Activated CD4-positive, alpha-beta T cell treated with anti-CD3 and anti-CD28 coated beads for 36 hours (primary cell): ENCODE measurements at regions not wholly inside any gene's neighbourhood (a gene's known extent, or its start where the extent isn't known, plus 50 kb on each side); places are given as distances from the start of the nearest gene placed in this dataset.

Experiments
- ATAC-seq: fragments of 200-7000 bp; cut with Tn5 transposase; one replicate; pipeline ENCODE4 v1.10.0; 2021; ENCODE audit warnings: mild to moderate bottlenecking, moderate library complexity
- CTCF ChIA-PET: fragments of 350-600 bp; sonication (Branson Sonifier 250); formaldehyde crosslinking; loops from one replicate; lab custom pipeline; 2021; ENCODE audit warnings: antibody characterized with exemption; lab: Charles Lee
- POLR2A ChIA-PET: fragments of 350-600 bp; sonication (Branson Sonifier 250); formaldehyde crosslinking; loops from one replicate; lab custom pipeline; 2021; ENCODE audit warnings: antibody characterized with exemption, inconsistent platforms; lab: Charles Lee
- DNase-seq: peaks from one replicate; pipeline ENCODE4 v3.0.0-alpha.2; 2020
- H3K27ac Mint-ChIP-seq: one replicate; pipeline ENCODE4 v1.8.0; 2021; ENCODE audit warnings: mixed read lengths
- H3K27me3 Mint-ChIP-seq: one replicate; pipeline ENCODE4 v1.8.0; 2021; ENCODE audit warnings: mixed read lengths
- H3K36me3 Mint-ChIP-seq: one replicate; pipeline ENCODE4 v1.8.0; 2021; ENCODE audit warnings: low read depth, mixed read lengths
- H3K4me1 Mint-ChIP-seq: one replicate; pipeline ENCODE4 v1.8.0; 2021; ENCODE audit warnings: mixed read lengths
- H3K4me3 Mint-ChIP-seq: one replicate; pipeline ENCODE4 v1.8.0; 2021; ENCODE audit warnings: mild to moderate bottlenecking, moderate library complexity, mixed read lengths
- H3K9me3 Mint-ChIP-seq: one replicate; pipeline ENCODE4 v1.8.0; 2021; ENCODE audit warnings: low read depth, mixed read lengths
- intact Hi-C, 2 experiments: fragments of 100-400 bp; cut with DNase I in 1 of 2; cut with micrococcal nuclease in 1 of 2; formaldehyde crosslinking; loops; one replicate each; pipeline versions ENCODE4 v1.14.2 to v1.15.1; 2022 to 2024; cut with DNase I, micrococcal nuclease

DNA sequence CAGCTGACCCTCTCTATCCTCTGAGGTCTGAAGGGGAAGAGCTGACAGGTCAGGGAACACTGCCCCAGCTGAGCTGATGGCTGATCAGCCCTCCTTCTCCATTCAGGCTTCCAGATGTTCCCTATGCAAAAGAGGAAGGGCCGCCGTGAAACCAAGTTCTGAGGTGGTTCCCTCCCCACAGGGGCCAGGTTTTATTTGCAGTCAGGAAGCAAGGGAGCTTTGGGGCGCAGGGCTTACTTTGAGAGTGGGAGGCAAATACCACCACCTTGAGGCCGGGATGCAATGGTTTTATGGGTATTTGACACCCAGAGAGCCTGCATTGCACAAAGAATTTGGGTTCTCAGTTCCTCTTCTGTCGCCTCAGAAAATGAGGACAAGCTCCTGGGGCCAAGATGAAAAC lies 186.9 kb downstream of the ARRDC4 start:
- ATAC-seq (no peak), DNase-seq (no peak)
- H3K4me1 Mint-ChIP-seq, result no peaks in the 10 kb centered on the region
- CTCF ChIA-PET, result no interaction called here
- no peak overlapping the region for H3K27ac Mint-ChIP-seq
- intact Hi-C loops, result no loop called here
- no peaks in the 10 kb centered on the region for H3K9me3 Mint-ChIP-seq
- H3K4me3 Mint-ChIP-seq, result no peak overlapping the region
- POLR2A ChIA-PET, result no interaction called here
- H3K36me3 Mint-ChIP-seq, result no peaks in the 10 kb centered on the region
- H3K27me3 Mint-ChIP-seq, result no peaks in the 10 kb centered on the region

DNA sequence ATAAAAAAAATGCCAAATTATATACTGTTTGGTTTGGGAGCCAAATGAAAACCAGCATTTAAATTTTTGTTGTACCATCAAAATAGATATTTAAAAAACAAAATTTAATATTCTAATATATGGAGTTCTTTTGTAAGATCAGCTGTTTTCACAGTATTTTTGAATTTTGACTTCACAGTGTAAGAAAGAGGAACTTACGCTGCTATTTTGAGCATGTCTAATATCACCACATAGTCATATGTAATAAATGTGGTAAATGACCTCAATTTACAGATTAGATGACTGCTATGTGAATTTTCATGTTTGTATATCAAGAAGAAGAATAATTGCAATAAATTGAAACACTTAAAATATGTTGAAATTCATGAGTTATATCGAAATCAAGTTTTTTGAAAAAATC lies 189.6 kb downstream of the ARRDC4 start:
- Mint-ChIP-seq H3K9me3 (no peaks in the 10 kb centered on the region), H3K4me1 (no peaks in the 10 kb centered on the region), H3K4me3 (no peak overlapping the region), H3K27ac (no peak overlapping the region), H3K27me3 (no peaks in the 10 kb centered on the region), H3K36me3 (no peaks in the 10 kb centered on the region)
- ChIA-PET POLR2A (no interaction called here), CTCF (interaction anchor here (1.1 kb wide), 1 partner anchor 29 kb away, joined by 3 read pairs; no protein-coding TSS in a partner anchor)
- intact Hi-C loops, result no loop called here
- DNase-seq (no peak), ATAC-seq (no peak)

DNA sequence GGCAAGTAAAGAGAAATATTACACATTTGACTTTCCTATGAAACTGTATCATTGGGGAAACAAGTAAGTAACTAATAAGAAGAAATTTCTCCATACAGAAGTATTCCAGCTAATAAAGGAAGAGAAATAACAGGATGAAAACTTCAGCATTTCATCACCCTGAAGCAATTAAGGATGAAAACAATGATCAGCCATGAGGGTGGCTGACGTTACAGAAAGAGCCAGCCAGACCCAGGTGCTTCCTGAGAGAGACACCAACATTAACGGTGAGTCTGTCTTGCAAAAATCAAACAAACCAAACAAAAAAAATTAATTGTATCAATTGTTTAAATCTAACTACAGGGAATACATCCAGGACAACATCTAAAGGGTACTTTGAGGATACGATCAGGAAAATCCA lies 190.0 kb downstream of the ARRDC4 start:
- no peaks in the 10 kb centered on the region for H3K9me3 Mint-ChIP-seq
- ChIA-PET CTCF (no interaction called here), POLR2A (no interaction called here)
- no peaks in the 10 kb centered on the region for H3K36me3 Mint-ChIP-seq
- no peaks in the 10 kb centered on the region for H3K4me1 Mint-ChIP-seq
- H3K4me3 Mint-ChIP-seq, result no peak overlapping the region
- H3K27me3 Mint-ChIP-seq, result no peaks in the 10 kb centered on the region
- intact Hi-C loops, result no loop called here
- DNase-seq, result no peak
- H3K27ac Mint-ChIP-seq, result no peak overlapping the region
- no peak for ATAC-seq

DNA sequence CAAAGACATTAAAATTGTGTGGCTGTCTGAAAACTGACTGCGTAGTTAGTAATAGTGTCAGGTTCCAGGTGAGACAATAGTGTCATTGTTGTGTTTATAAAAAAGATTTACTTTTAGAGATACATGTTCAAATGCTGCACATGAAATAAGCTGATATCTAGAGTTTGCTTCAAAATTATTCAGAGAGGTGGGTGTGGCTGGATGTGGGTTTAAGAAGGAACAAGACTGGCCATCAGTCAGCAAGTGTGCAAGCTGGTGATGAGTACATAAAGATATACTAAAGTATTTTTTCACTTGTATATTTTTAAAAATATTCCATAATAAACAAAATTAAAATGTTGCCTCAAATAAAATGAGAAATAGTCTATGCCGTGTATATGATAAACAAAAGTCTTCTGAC lies 190.6 kb downstream of the ARRDC4 start:
- Mint-ChIP-seq H3K9me3 (no peaks in the 10 kb centered on the region), H3K27me3 (no peaks in the 10 kb centered on the region), H3K4me3 (no peak overlapping the region), H3K27ac (no peak overlapping the region), H3K4me1 (no peaks in the 10 kb centered on the region), H3K36me3 (no peaks in the 10 kb centered on the region)
- DNase-seq, result no peak
- no peak for ATAC-seq
- POLR2A ChIA-PET, result no interaction called here
- CTCF ChIA-PET, result no interaction called here
- intact Hi-C loops, result no loop called here

DNA sequence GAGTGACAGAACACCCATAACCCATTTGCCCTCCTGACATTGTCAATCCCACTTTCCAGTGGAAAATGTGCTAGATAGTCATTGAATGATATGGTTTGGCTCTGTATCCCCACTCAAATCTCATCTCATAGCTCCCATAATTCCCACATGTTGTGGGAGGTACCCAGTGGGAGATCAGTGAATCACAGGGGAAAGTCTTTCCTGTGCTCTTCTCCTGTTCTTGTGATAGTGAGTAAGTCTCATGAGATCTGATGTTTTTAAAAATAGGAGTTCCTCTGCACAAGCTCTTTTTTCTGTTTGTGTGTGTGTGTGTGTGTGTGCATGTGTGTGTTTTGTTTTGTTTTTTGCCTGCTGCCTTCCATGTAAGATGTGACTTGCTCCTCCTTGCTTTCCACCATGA lies 191.7 kb downstream of the ARRDC4 start:
- no peak for DNase-seq
- CTCF ChIA-PET, result no interaction called here
- POLR2A ChIA-PET, result no interaction called here
- Mint-ChIP-seq H3K4me1 (no peaks in the 10 kb centered on the region), H3K27ac (no peak overlapping the region), H3K36me3 (no peaks in the 10 kb centered on the region), H3K27me3 (no peaks in the 10 kb centered on the region), H3K4me3 (no peak overlapping the region), H3K9me3 (no peaks in the 10 kb centered on the region)
- ATAC-seq, result no peak
- intact Hi-C loops, result no loop called here

DNA sequence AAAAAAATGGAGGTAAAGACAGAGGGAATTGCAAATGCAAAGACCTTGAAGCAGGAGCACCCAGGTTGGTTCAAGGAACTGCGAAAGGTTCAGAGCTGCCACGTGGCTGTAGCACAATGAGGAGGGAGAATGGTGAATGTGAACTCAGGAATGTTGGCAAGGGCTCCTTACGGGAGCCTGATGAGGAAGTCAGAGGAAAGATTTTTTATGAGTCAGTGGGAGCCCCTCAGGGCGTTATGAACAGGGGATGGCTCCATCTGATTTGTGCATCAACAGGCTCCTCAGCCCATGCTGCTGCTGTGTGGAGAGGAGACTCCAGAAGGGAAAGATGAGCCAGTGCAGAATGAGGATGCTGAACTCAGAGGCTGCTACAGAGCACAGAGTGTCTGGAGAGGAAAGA lies 194.4 kb downstream of the ARRDC4 start:
- no peak overlapping the region for H3K4me3 Mint-ChIP-seq
- no peak for DNase-seq
- H3K27ac Mint-ChIP-seq, result no peak overlapping the region
- ChIA-PET POLR2A (no interaction called here), CTCF (interaction anchor here (1.0 to 1.5 kb wide), 2 partner anchors 23 to 105 kb away, joined by 3 to 6 read pairs; no protein-coding TSS in a partner anchor)
- no peaks in the 10 kb centered on the region for H3K27me3 Mint-ChIP-seq
- intact Hi-C loops, result no loop called here
- no peaks in the 10 kb centered on the region for H3K36me3 Mint-ChIP-seq
- H3K9me3 Mint-ChIP-seq, result no peaks in the 10 kb centered on the region
- ATAC-seq, result no peak
- peaks cover 10% of the 10 kb centered on the region for H3K4me1 Mint-ChIP-seq

DNA sequence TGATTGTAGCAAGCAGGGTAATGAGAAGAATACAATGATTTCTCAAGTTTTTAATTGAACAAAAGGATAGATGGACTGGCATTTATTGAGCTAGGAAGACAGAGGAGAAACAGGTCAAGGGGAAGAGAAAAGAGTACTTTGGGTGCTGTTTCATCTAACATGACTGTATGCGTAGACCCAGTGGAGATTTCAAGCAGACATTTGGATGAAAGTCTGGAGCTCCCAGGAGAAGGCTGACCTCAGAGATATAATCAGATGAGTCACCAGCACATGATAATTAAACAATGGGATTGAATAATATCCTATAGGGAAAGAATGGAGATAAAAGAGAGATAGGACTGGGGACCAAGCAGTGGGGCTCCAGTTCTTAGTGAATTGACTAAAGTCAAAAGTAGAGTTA lies 194.9 kb downstream of the ARRDC4 start:
- no peaks in the 10 kb centered on the region for H3K27me3 Mint-ChIP-seq
- H3K27ac Mint-ChIP-seq, result no peak overlapping the region
- no peak for DNase-seq
- no peaks in the 10 kb centered on the region for H3K36me3 Mint-ChIP-seq
- intact Hi-C loops, result no loop called here
- ChIA-PET POLR2A (no interaction called here), CTCF (interaction anchor here (0.7 to 1.5 kb wide), 3 partner anchors 23 to 105 kb away, joined by 3 to 6 read pairs (median 3); no protein-coding TSS in a partner anchor)
- ATAC-seq, result no peak
- no peak overlapping the region for H3K4me3 Mint-ChIP-seq
- H3K4me1 Mint-ChIP-seq, result peaks cover 15% of the 10 kb centered on the region
- no peaks in the 10 kb centered on the region for H3K9me3 Mint-ChIP-seq

DNA sequence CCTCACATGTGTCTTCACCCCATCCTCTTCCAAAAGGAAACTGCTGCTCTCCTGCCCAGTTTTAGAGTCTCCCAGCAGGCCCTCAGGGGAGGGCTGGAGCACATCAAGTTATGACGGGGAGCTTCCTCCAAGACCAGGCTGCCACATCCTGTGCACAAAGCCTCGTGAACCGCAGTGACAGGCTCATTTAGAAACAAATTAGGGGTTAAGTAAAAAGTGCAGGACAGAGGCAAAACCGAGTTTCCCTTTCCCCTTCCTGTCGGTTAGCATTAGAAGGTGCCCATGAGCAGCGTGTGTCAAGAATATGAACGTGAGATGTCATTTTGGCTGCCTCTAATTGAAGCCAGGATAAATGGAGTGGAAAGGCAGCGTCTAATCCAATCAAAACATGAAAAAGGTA lies 199.7 kb downstream of the ARRDC4 start:
- Mint-ChIP-seq H3K4me1 (peaks cover 25% of the 10 kb centered on the region), H3K36me3 (no peaks in the 10 kb centered on the region), H3K4me3 (no peak overlapping the region), H3K27ac (no peak overlapping the region), H3K27me3 (no peaks in the 10 kb centered on the region), H3K9me3 (no peaks in the 10 kb centered on the region)
- intact Hi-C loops, result no loop called here
- CTCF ChIA-PET, result interaction anchor here (0.7 kb wide), 1 partner anchor 18 kb away, joined by 4 read pairs; no protein-coding TSS in a partner anchor
- POLR2A ChIA-PET, result no interaction called here
- ATAC-seq (peak; percentile 97), DNase-seq (peak; percentile 79)

DNA sequence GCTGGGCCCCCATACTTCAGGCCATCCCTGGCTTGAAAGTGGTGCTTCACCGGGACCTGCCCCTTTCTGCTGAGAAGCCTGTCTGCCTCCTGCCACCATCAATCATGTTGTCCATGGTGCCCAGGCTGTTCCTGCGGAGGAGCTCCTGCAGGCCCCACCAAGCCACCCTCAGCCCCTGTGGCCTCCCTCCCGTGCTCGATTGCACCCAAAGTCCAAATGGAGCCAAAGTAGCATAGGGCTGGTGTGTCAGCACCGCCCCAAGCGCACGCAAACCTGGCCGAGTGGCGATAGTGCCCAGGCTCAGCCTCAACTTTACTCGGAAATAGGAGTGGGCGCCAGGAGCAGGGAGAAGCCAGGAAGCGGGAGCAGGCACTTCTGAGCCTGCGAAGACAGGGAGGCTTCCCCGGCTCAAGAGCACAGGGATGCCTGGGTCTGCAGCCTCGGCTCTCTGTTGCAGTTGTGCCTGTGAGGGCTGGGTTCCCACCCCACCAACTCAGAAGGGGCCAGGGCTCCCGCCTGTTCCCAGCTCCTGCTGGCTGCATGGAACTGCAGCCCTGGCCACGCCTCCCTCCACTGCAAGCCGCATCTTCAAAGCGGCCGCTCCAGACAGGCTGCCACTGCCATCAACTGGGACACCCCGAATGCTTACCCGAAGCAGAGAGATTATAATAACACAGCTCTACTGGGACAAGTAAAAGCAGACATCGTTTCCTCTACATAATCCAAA lies 203.0 kb downstream of the ARRDC4 start:
- Mint-ChIP-seq H3K27me3 (no peaks in the 10 kb centered on the region), H3K4me1 (peaks cover 23% of the 10 kb centered on the region), H3K9me3 (no peaks in the 10 kb centered on the region), H3K27ac (no peak overlapping the region), H3K4me3 (no peak overlapping the region), H3K36me3 (no peaks in the 10 kb centered on the region)
- intact Hi-C loops, result no loop called here
- no peak for DNase-seq
- POLR2A ChIA-PET, result no interaction called here
- CTCF ChIA-PET, result interaction anchor here (1.4 kb wide), 1 partner anchor 15 kb away, joined by 5 read pairs; no protein-coding TSS in a partner anchor
- no peak for ATAC-seq

DNA sequence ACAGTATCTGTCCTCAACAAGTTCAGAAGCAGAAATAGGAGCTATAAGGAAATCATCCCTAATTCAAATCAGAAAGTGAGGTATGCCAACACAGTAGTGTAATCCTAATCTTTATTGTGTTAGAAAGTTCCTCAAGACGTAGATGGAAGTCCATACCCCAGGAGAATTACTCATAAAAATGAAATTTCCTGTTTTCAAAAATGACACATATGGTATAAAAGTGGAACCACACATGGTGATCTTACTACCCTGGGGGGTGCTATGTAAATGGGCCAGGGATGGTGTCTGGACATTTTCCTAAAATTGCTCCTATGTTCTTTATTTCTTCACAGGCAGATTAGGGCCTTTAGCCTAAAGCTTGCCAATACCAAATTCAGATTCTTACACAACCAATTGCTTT lies 204.1 kb downstream of the ARRDC4 start:
- Mint-ChIP-seq H3K9me3 (no peaks in the 10 kb centered on the region), H3K27ac (no peak overlapping the region), H3K36me3 (no peaks in the 10 kb centered on the region), H3K4me1 (peaks cover 17% of the 10 kb centered on the region), H3K27me3 (no peaks in the 10 kb centered on the region), H3K4me3 (no peak overlapping the region)
- intact Hi-C loops, result no loop called here
- ChIA-PET POLR2A (no interaction called here), CTCF (interaction anchor here (1.4 kb wide), 1 partner anchor 14 kb away, joined by 5 read pairs; no protein-coding TSS in a partner anchor)
- ATAC-seq, result no peak
- DNase-seq, result no peak

DNA sequence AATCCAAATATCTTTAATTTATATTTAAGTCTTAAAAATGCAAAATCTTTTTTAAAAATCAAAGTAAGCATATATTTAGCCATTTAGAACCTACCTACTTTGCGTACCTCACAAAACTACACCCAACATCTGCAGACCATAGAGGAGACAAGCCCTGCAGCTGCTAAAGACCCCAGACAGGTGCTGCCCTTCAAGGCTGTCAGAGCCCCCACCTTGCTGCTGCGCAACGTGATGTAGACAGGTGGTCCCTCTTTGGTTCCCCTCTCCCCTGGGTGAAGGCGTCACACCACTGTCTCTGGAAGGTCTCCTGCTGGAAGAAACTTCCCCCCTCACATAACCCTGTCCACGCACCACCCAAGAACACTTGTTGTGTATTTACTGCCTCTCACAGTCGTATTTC lies 204.5 kb downstream of the ARRDC4 start:
- intact Hi-C loops, result no loop called here
- ATAC-seq, result no peak
- Mint-ChIP-seq H3K9me3 (no peaks in the 10 kb centered on the region), H3K27me3 (no peaks in the 10 kb centered on the region), H3K27ac (no peak overlapping the region), H3K4me1 (peaks cover 13% of the 10 kb centered on the region), H3K36me3 (no peaks in the 10 kb centered on the region), H3K4me3 (no peak overlapping the region)
- ChIA-PET CTCF (interaction anchor here (1.4 kb wide), 1 partner anchor 13 kb away, joined by 5 read pairs; no protein-coding TSS in a partner anchor), POLR2A (no interaction called here)
- no peak for DNase-seq

DNA sequence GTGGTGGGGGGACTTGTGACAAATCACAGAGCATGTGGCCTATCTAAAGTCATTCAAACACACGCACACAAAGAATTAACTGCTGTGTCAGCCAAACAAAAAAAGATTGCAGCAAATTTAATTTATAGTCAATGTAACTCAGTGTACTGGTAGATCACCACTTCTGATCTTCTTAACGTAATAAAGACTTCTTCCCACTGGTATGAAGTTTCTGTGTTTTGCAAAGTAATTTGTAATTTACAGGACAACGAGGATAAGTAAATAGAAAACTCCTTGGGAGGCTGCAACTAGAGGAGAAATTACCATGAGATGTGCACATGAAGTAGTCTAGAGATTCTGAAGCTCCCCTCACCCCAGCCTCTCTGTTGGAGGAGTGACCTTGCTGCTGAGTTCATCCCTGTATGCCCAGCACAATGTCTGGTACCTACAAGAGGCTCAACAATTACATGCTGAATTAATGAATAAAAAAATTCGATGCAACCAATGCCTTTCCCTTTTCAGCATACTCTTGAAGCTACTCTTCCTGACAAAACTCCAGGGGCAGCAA lies 207.3 kb downstream of the ARRDC4 start:
- Mint-ChIP-seq H3K4me3 (no peak overlapping the region), H3K27me3 (no peaks in the 10 kb centered on the region), H3K9me3 (no peaks in the 10 kb centered on the region), H3K4me1 (no peaks in the 10 kb centered on the region), H3K27ac (no peak overlapping the region), H3K36me3 (no peaks in the 10 kb centered on the region)
- no peak for DNase-seq
- POLR2A ChIA-PET, result no interaction called here
- CTCF ChIA-PET, result no interaction called here
- no peak for ATAC-seq
- intact Hi-C loops, result no loop called here
